ENCODE measurements at regions not wholly inside any gene's neighbourhood (a gene's known extent, or its start where the extent isn't known, plus 50 kb on each side); places are given as distances from the start of the nearest gene placed in this dataset.

DNA sequence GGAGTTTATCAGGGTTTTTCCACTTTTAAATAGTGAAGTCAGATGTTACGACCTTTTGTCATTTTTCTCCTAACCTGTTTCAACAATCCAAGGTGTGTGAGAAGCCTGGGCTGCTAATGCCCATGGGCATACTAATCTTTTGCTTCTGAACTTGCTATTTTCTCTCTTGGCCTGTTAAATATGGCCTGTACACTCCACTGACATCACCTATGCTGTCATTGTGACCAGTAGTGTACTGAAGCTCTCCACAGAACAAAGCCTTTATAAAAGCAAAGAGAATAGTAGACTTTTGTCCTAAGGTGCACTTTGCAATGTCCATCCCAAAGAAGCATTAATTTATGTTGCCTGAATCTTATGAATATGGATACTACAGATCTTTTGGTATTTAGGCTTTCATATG lies 1490.5 kb downstream of the STIM2 start:
- H3K27ac ChIP-seq, result no peak overlapping the region
- TF ChIP-seq, protein P1, sequence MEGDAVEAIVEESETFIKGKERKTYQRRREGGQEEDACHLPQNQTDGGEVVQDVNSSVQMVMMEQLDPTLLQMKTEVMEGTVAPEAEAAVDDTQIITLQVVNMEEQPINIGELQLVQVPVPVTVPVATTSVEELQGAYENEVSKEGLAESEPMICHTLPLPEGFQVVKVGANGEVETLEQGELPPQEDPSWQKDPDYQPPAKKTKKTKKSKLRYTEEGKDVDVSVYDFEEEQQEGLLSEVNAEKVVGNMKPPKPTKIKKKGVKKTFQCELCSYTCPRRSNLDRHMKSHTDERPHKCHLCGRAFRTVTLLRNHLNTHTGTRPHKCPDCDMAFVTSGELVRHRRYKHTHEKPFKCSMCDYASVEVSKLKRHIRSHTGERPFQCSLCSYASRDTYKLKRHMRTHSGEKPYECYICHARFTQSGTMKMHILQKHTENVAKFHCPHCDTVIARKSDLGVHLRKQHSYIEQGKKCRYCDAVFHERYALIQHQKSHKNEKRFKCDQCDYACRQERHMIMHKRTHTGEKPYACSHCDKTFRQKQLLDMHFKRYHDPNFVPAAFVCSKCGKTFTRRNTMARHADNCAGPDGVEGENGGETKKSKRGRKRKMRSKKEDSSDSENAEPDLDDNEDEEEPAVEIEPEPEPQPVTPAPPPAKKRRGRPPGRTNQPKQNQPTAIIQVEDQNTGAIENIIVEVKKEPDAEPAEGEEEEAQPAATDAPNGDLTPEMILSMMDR (IDR thresholded peaks at IDR 0.05), result no peak
- no peak for TF ChIP-seq ZFX (IDR thresholded peaks at IDR 0.05; ENCODE audit: borderline replicate concordance)

DNA sequence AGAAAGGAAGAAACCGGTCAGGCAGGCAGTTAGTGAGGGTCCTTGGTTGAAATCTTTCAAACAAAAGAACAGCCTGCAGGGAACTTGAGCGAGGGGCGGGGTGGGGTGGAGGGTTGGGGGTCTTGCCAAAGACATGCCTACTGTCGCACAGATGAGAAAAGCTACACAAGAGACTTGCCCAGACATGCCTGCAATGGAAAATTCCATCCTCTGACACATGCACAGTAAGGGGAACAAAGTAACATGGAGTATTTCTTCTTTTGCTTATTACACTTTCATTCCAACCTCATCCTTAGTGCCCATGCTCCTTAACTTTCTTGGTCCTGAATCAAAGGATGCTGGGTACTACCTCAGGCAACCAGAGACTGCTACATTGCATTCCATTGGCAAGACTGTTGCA lies 1491.2 kb downstream of the STIM2 start:
- no peak overlapping the region for H3K27ac ChIP-seq
- TF ChIP-seq, protein P1 (IDR thresholded peaks at IDR 0.05), result no peak

DNA sequence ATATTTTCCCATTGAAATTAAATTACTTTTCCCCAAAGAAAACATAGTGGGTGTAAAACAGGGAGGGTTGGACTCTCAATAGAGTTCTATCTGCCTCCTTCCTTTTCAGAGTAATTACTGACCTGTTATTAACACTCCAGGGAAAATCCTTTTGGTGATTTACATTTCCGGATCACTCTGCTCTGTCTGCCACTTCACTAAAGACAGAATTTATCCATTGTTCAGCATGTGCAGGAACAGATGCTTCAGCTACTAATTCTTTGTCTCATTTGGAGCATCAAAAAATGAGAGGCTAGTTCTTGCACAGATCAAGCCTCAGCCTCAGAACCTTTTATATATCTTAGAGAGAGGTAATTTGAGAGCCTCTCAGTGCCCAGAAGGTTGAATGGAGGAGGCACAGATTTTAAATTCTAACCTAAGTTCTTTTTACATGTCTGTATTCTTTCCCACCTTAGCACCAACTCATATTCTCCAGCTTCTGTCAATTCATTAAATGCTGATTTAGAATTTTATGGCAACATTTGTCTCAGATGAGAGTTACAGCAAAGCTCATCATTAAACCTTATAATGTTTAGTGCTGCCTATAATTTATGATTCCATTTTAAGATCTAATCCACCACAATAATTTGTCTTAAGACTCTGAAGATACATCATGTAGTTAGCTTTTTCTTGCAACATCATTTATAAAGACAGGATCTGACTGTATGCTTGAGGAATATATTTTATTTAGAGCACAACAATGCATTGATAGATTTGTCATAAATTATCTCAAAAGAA lies 1494.4 kb downstream of the STIM2 start:
- no peak overlapping the region for H3K27ac ChIP-seq
- no peak for TF ChIP-seq ZFX (IDR thresholded peaks at IDR 0.05; ENCODE audit: borderline replicate concordance)

DNA sequence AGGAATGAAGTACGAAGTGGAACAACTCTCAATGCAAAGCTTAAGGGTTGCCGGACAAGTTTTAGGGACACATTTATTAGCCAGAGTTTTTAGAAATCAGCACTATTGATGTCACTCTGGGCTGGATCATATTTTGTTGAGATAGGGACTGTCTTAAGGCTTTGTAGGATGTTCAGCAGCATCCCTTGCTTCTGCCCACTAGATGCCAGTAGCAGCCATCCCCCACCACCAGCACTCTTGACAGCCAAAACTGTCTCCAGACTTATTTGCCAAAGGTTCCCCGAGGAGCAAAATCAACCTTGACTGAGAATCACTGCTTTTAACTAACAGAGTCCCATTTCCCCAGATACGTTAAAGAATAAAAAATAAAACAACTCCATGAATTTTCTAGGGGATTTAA lies 1497.3 kb downstream of the STIM2 start:
- no peak overlapping the region for H3K27ac ChIP-seq
- TF ChIP-seq ZFX (IDR thresholded peaks at IDR 0.05; ENCODE audit: borderline replicate concordance), result no peak
- TF ChIP-seq, protein P1 (IDR thresholded peaks at IDR 0.05), result peak; percentile 24; the same call in 1 of the 2 replicates

DNA sequence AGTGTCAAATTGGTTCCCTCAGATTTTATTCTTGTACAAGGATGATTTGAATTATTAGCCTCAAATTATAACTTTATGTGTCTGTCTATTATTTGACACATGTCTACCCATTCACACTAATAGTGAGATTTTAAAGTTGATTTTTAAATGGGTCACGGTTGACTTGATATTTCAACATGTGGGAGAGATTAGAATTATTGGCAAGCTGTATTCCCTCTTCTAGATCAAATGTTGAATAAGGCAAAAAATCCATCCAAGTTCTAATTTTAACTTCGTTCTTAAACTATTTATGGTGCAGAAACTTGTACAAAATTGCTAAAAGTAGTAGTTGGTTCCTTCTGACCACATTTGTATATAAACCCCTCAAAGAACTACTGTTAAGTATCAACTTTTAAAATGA lies 1498.0 kb downstream of the STIM2 start:
- TF ChIP-seq ZFX (IDR thresholded peaks at IDR 0.05; ENCODE audit: borderline replicate concordance), result no peak
- TF ChIP-seq, protein P1 (IDR thresholded peaks at IDR 0.05), result no peak
- no peak overlapping the region for H3K27ac ChIP-seq

DNA sequence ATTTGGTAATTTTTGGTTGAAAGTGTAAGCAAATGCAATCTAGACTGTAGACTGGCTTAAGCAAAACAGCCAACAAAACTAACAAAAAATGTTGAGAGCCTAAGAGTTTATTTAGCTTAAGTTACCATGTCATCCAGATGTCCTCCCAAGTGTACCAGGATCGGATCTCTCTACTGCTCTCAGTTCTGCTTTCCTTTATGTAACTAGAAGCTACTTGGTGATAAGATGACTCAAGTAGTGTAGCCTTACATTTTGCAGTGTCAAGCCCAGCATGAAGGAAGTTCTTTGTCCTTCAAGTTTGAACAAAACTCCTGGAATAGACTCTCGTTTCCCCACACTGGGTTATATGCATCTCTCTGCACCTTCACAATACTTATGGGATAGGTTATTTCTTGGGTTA lies 1500.0 kb downstream of the STIM2 start:
- TF ChIP-seq, protein P1 (IDR thresholded peaks at IDR 0.05), result no peak
- TF ChIP-seq ZFX (IDR thresholded peaks at IDR 0.05; ENCODE audit: borderline replicate concordance), result no peak
- no peak overlapping the region for H3K27ac ChIP-seq

DNA sequence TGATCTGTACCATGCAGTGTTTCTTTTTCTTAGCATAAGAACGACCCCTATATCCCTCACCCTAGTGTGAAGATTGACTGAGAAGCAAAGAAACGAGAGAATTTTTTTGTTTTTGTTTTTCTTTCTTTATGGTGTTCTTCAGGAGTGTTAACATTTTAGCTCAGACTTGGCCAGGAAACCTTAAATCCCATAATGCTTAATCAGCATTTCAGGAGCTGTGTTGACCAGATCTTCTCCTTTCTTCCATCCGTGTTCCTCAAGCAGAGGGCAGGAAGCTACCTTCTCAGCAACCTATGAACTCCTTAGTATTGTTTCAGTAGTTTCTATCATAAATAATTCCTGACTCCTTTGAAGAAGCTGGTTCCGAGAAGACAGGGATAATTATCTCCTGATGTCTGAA lies 1501.5 kb downstream of the STIM2 start:
- no peak overlapping the region for H3K27ac ChIP-seq
- TF ChIP-seq, protein P1 (IDR thresholded peaks at IDR 0.05), result no peak
- no peak for TF ChIP-seq ZFX (IDR thresholded peaks at IDR 0.05; ENCODE audit: borderline replicate concordance)

DNA sequence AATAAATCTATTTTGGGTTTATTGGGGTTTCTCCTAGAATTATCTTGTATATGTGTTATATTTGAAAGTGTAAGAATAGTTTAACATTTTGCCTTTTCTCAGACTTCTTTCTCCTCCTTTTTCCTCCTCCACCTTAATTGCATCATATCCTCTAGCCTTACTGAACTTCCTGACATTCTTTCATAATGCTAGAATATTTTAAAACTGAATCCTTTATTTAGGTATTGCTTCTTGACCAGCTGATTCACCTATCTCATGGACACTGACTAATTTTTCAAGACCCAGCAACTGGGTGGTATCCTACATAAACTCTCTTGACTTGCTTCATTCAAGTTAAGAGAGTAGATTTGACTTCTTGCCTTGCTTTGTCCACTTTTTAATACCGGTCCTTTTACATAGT lies 1508.9 kb downstream of the STIM2 start:
- no peak for TF ChIP-seq ZFX (IDR thresholded peaks at IDR 0.05; ENCODE audit: borderline replicate concordance)
- TF ChIP-seq, protein P1 (IDR thresholded peaks at IDR 0.05), result no peak
- no peak overlapping the region for H3K27ac ChIP-seq
